Heart left ventricle (tissue), 16 donors: ENCODE measurements at regions not wholly inside any gene's neighbourhood (a gene's known extent, or its start where the extent isn't known, plus 50 kb on each side); places are given as distances from the start of the nearest gene placed in this dataset.

Experiments
- ATAC-seq, 4 donors: fragments of 200-7000 bp; cut with Tn5 transposase; one replicate each; pipeline ENCODE4 v1.9.1; 2020 to 2022; ENCODE audit warnings: moderate library complexity in 4 of 4, mild to moderate bottlenecking in 3 of 4, moderate number of reproducible peaks in 1 of 4
- DNase-seq, 5 donors: peaks; one replicate each; pipeline ENCODE4 v3.0.0-alpha.2; 2020
- H3K27ac ChIP-seq, 12 donors: fragments of 200-600 bp; sonication (generic) in 4 of 12; one replicate each; pipeline versions ENCODE4 v1.5.0 to v1.8.0; 2016 to 2022; ENCODE audit warnings: mild to moderate bottlenecking in 2 of 12
- H3K27me3 ChIP-seq, 9 donors: fragments of 200-600 bp; sonication (generic) in 2 of 9; one replicate each; pipeline versions ENCODE4 v1.5.1 to v1.8.0; 2016 to 2022; ENCODE audit warnings: mild to moderate bottlenecking in 3 of 9
- H3K36me3 ChIP-seq, 9 donors: fragments of 200-600 bp; sonication (generic) in 2 of 9; one replicate each; pipeline versions ENCODE4 v1.5.0 to v1.8.0; 2018 to 2022; ENCODE audit warnings: mild to moderate bottlenecking in 2 of 9
- H3K4me1 ChIP-seq, 12 donors: fragments of 200-600 bp; sonication (generic) in 4 of 12; one replicate each; pipeline versions ENCODE4 v1.5.0 to v1.8.0; 2016 to 2022; ENCODE audit warnings: mild to moderate bottlenecking in 3 of 12
- H3K4me3 ChIP-seq, 12 donors: fragments of 200-600 bp; sonication (generic) in 4 of 12; one replicate each; pipeline versions ENCODE4 v1.5.0 to v1.8.0; 2017 to 2022; ENCODE audit warnings: mild to moderate bottlenecking in 9 of 12, moderate library complexity in 4 of 12
- H3K9me3 ChIP-seq, 12 donors: fragments of 200-600 bp; sonication (generic) in 4 of 12; one replicate each; pipeline versions ENCODE4 v1.5.0 to v1.8.0; 2016 to 2022; ENCODE audit warnings: mild to moderate bottlenecking in 1 of 12
- CTCF ChIP-seq, 12 donors: fragments of 200-600 bp; sonication (generic) in 4 of 12; IDR thresholded peaks; one replicate each; pipeline versions ENCODE4 v1.5.0 to v1.8.0; 2018 to 2022; ENCODE audit warnings: antibody characterized with exemption in 12 of 12, mild to moderate bottlenecking in 5 of 12
- POLR2A ChIP-seq, 2 donors: fragments of 450-650 bp; IDR thresholded peaks; one replicate each; pipeline ENCODE4 v1.6.1; 2017; ENCODE audit warnings: antibody characterized with exemption in 2 of 2, mild to moderate bottlenecking in 2 of 2, moderate library complexity in 2 of 2
- WGBS, 4 donors: extraction: QIAGEN DNeasy Blood & Tissue Kit in 2 of 4; methylation state at CpG; one replicate each; pipeline versions ENCODE4 v1.1.5 to v1.1.7; 2013 to 2018; 5-methylcytosine and 5-hydroxymethylcytosine counted together
- intact Hi-C, 10 donors: fragments of 100-400 bp; cut with DNase I; formaldehyde crosslinking; loops; one replicate each; pipeline versions ENCODE4 v1.11.1 to v1.14.2; 2022
- donor health status: ischemic (EF 13 %, LVEDD 7.1; RV severe dilation, severe dysfunction).
- donor health status: healthy with polysubstance abuse.
- donor health status: DM: no; HTN: yes; CAD: no.
- donor health status: DM: no; HTN: no; CAD: no.
- donor health status: ischemic (EF 25% LVEDD 6.9; RV normal size, moderate dysfunction).
- donor health status: ischemic (EF 25% LVEDD 5.7; RV mildly dilated, moderate dysfunction).
- donor health status: healthy.
- donor health status: DM: yes; HTN: yes; CAD: no.
- donor health status: ischemic (EF 35%, LVEDD 5.7; RV mildly dilated, moderate dysfunction).
- donor health status: nonischemic (EF 11% LVEDD 7.7; RV severe dilation, severe dysfunction).
- donor health status: DM: yes; HTN: yes; CAD: no.
- donor health status: PGD.
- donor health status: ischemic (EF 29% LVEDD 5.4; RV normal size, mild dysfunction).
- donor health status: nonischemic (EF 23%, LVEDD 6.1; RV moderate dilation, normal function).

GRCh38 chr2:38165698-38166097, 89.7 kb upstream of the CYP1B1 start:
- WGBS, 4 donors: 94 to 97% (median 94%) methylated on average over 2 of the region's 2 CpGs
- Histone ChIP-seq H3K27me3 (no peaks in the 10 kb centered on the region), H3K9me3 (peaks cover 0 to 2% (median 0%) of the 10 kb centered on the region in 12 donors), H3K4me1 (peaks cover 0 to 1% (median 0%) of the 10 kb centered on the region in 12 donors), H3K27ac (no peak overlapping the region), H3K4me3 (no peak overlapping the region), H3K36me3 (no peaks in the 10 kb centered on the region)
- TF ChIP-seq POLR2A (IDR thresholded peaks at IDR 0.05) (no peak), CTCF (IDR thresholded peaks at IDR 0.05) (no peak)
- intact Hi-C loops: no loop called here
- ATAC-seq (no peak), DNase-seq (no peak)

DNA sequence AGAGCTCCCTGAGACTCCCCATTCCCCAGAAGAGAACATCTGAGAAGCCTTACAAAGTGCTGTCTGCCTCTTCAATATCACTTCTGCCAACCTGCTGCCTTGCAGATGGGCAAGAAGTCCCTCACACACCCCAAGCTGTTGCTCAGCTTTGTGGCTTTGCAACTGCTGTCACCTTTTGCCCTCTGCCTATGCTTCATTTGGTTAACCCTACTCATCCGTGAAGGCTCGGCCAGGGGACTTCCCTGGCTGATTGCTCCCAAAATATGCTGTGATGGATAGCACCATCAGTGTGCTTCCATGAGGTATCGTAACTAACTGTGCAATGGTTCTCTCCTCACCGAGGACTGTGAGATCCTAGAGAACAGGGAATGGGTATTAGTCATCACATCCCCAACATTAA, 88.9 kb upstream of the CYP1B1 start:
- TF ChIP-seq CTCF (IDR thresholded peaks at IDR 0.05) (no peak), POLR2A (IDR thresholded peaks at IDR 0.05) (no peak)
- no peaks in the 10 kb centered on the region for H3K27me3 ChIP-seq
- ATAC-seq: no peak
- no peak overlapping the region for H3K27ac ChIP-seq
- no peak for DNase-seq
- H3K36me3 ChIP-seq: no peaks in the 10 kb centered on the region
- 90 to 93% (median 93%) methylated on average over 4 of the region's 4 CpGs for WGBS, 4 donors
- peaks cover 0 to 9% (median 0%) of the 10 kb centered on the region in 12 donors for H3K4me1 ChIP-seq
- no peak overlapping the region for H3K4me3 ChIP-seq
- intact Hi-C loops: no loop called here
- no peaks in the 10 kb centered on the region for H3K9me3 ChIP-seq

DNA sequence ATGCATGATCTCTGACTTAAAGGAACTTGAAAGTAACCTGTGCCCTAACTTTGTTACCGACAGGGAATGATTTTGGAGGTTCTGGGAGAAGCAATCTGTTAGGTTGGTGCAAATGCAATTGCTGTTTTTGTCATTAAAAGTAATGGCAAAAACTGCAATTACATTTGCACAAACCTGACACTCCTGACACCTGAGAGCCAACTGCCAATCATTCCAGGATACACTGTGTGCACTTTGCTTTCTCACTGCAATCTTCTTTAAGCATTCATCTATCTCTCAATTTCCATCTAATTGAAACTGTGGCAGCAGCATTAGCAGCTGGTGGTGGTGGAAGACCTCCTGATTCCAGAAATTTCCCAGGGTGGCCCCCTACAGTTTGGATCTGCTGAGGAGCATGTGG, 87.6 kb upstream of the CYP1B1 start:
- intact Hi-C loops: no loop called here
- 75 to 93% (median 86%) methylated on average over 1 of the region's 1 CpG for WGBS, 4 donors
- peaks cover 0 to 20% (median 0%) of the 10 kb centered on the region in 12 donors for H3K4me1 ChIP-seq

DNA sequence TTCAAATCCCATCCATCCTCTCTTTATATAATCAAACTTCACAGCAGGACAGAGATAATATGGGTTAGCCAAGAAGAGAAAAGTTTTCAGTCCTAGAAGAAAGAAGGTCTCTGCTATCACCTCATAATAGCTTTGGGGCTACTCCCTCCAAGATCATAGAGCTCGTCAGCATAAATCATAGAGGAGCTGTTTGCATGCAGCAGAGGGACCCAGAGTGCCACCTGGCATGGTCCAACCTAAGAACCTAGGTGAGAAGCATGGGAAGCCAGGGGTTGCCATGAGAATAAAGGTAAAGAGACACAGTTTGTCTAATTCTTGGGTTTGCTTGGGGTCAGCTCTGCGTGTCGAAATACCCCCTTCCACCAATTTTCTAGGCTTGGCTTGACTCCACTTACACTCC, 87.1 kb upstream of the CYP1B1 start:
- 73 to 89% (median 82%) methylated on average over 3 of the region's 3 CpGs for WGBS, 4 donors
- ATAC-seq (no peak), DNase-seq (no peak)
- Histone ChIP-seq H3K4me1 (peaks cover 0 to 26% (median 0%) of the 10 kb centered on the region in 12 donors), H3K27me3 (no peaks in the 10 kb centered on the region), H3K4me3 (no peak overlapping the region), H3K9me3 (no peaks in the 10 kb centered on the region), H3K36me3 (no peaks in the 10 kb centered on the region), H3K27ac (no peak overlapping the region)
- intact Hi-C loops: no loop called here
- TF ChIP-seq POLR2A (IDR thresholded peaks at IDR 0.05) (no peak), CTCF (IDR thresholded peaks at IDR 0.05) (no peak)

More for the DNA sequence above, 87.6 kb upstream of the CYP1B1 start:
- H3K27me3 ChIP-seq: no peaks in the 10 kb centered on the region
- TF ChIP-seq CTCF (IDR thresholded peaks at IDR 0.05) (no peak), POLR2A (IDR thresholded peaks at IDR 0.05) (no peak)
- no peaks in the 10 kb centered on the region for H3K36me3 ChIP-seq
- no peaks in the 10 kb centered on the region for H3K9me3 ChIP-seq
- H3K4me3 ChIP-seq: no peak overlapping the region
- no peak overlapping the region for H3K27ac ChIP-seq
- no peak for DNase-seq
- no peak for ATAC-seq
